ENCODE measurements at regions not wholly inside any gene's neighbourhood (a gene's known extent, or its start where the extent isn't known, plus 50 kb on each side); places are given as distances from the start of the nearest gene placed in this dataset.
"Not testable (repeated sequence)": the region's sequence is repeated elsewhere in the genome, so short reads cannot be mapped to it uniquely, and the experiment has no call there.

- no peak for DNase-seq (ENCODE audit: low spot score)
Observed at GRCh38 chr12:71299541-71300376, 139.8 kb upstream of the LGR5 start.

GRCh38 chr12:71297930-71298329 is 140.1 kb upstream of the TSPAN8 start:
- DNase-seq (ENCODE audit: low spot score), result no peak

GRCh38 chr12:71295953-71296352 is 138.2 kb upstream of the TSPAN8 start:
- DNase-seq (ENCODE audit: low spot score), result no peak

- DNase-seq (ENCODE audit: low spot score), result no peak
Observed at GRCh38 chr12:71291746-71292145, 133.9 kb upstream of the TSPAN8 start.

GRCh38 chr12:71283883-71284282 is 126.1 kb upstream of the TSPAN8 start:
- DNase-seq (ENCODE audit: low spot score), result no peak

- no peak for DNase-seq (ENCODE audit: low spot score)
Observed at GRCh38 chr12:71282925-71283324, 125.1 kb upstream of the TSPAN8 start.

- no peak for DNase-seq (ENCODE audit: low spot score)
Observed at GRCh38 chr12:71282020-71282419, 124.2 kb upstream of the TSPAN8 start.

GRCh38 chr12:71281425-71281824 is 123.6 kb upstream of the TSPAN8 start:
- DNase-seq (ENCODE audit: low spot score), result no peak

GRCh38 chr12:71277866-71278265 is 120.1 kb upstream of the TSPAN8 start:
- DNase-seq (ENCODE audit: low spot score), result no peak

GRCh38 chr12:71276541-71276940 is 118.7 kb upstream of the TSPAN8 start:
- no peak for DNase-seq (ENCODE audit: low spot score)

- DNase-seq (ENCODE audit: low spot score), result not testable (repeated sequence)
Observed at GRCh38 chr12:71270794-71271193, 113.0 kb upstream of the TSPAN8 start.

- no peak for DNase-seq (ENCODE audit: low spot score)
Observed at GRCh38 chr12:71270057-71270456, 112.3 kb upstream of the TSPAN8 start.

GRCh38 chr12:71269281-71269598 is 111.4 kb upstream of the TSPAN8 start:
- DNase-seq (ENCODE audit: low spot score), result no peak

- DNase-seq (ENCODE audit: low spot score), result no peak
Observed at GRCh38 chr12:71268598-71269280, 110.9 kb upstream of the TSPAN8 start.

GRCh38 chr12:71266606-71267005 is 108.8 kb upstream of the TSPAN8 start:
- no peak for DNase-seq (ENCODE audit: low spot score)

GRCh38 chr12:71265731-71266130 is 107.9 kb upstream of the TSPAN8 start:
- DNase-seq (ENCODE audit: low spot score), result not testable (repeated sequence)

GRCh38 chr12:71262466-71262865 is 104.7 kb upstream of the TSPAN8 start:
- DNase-seq (ENCODE audit: low spot score), result no peak

GRCh38 chr12:71252473-71252872 is 94.7 kb upstream of the TSPAN8 start:
- DNase-seq (ENCODE audit: low spot score), result no peak

GRCh38 chr12:71250166-71250565 is 92.4 kb upstream of the TSPAN8 start:
- DNase-seq (ENCODE audit: low spot score), result no peak

GRCh38 chr12:71243370-71243769 is 85.6 kb upstream of the TSPAN8 start:
- no peak for DNase-seq (ENCODE audit: low spot score)

GRCh38 chr12:71242511-71242910 is 84.7 kb upstream of the TSPAN8 start:
- no peak for DNase-seq (ENCODE audit: low spot score)

- DNase-seq (ENCODE audit: low spot score), result no peak
Observed at GRCh38 chr12:71240946-71241345, 83.1 kb upstream of the TSPAN8 start.

- no peak for DNase-seq (ENCODE audit: low spot score)
Observed at GRCh38 chr12:71239731-71240130, 81.9 kb upstream of the TSPAN8 start.

GRCh38 chr12:71237128-71237527 is 79.3 kb upstream of the TSPAN8 start:
- DNase-seq (ENCODE audit: low spot score), result no peak
